CD4-positive, alpha-beta T cell (primary cell): ENCODE measurements at regions not wholly inside any gene's neighbourhood (a gene's known extent, or its start where the extent isn't known, plus 50 kb on each side); places are given as distances from the start of the nearest gene placed in this dataset.

Experiments used
- ATAC-seq: fragments of 200-7000 bp; cut with Tn5 transposase; one replicate; pipeline ENCODE4 v1.10.0; 2022; ENCODE audit warnings: mild to moderate bottlenecking; ENCODE audit not compliant: poor library complexity
- CTCF ChIA-PET: fragments of 350-600 bp; sonication (Branson Sonifier 250); formaldehyde crosslinking; loops from one replicate; lab custom pipeline; 2021; ENCODE audit warnings: antibody characterized with exemption, inconsistent platforms; lab: Charles Lee
- POLR2A ChIA-PET: fragments of 350-600 bp; sonication (Branson Sonifier 250); formaldehyde crosslinking; loops from one replicate; lab custom pipeline; 2021; ENCODE audit warnings: antibody characterized with exemption, inconsistent platforms; lab: Charles Lee
- DNase-seq, 14 experiments: peaks; one replicate each; pipeline ENCODE4 v3.0.0-alpha.2; 2013 to 2020; ENCODE audit warnings: mixed read lengths in 2 of 14
- H3K27ac ChIP-seq, 2 donors: one replicate each; pipeline versions ENCODE4 v1.5.1 to v1.7.0; 2013; ENCODE audit warnings: low read length in 2 of 2, low read depth in 1 of 2, mild to moderate bottlenecking in 1 of 2
- H3K27me3 ChIP-seq, 2 experiments: 1 replicate in 1 of 2; 2 replicates in 1 of 2; pipeline versions ENCODE4 v1.6.1 to v1.7.0; 2013; ENCODE audit warnings: low read length in 2 of 2, control low read depth in 1 of 2, mild to moderate bottlenecking in 1 of 2, moderate library complexity in 1 of 2; ENCODE audit not compliant: insufficient read depth in 2 of 2, control insufficient read depth in 1 of 2
- H3K36me3 ChIP-seq: one replicate; pipeline ENCODE4 v1.6.1; 2013; ENCODE audit warnings: low read length, control low read depth; ENCODE audit not compliant: insufficient read depth
- H3K4me1 ChIP-seq: one replicate; pipeline ENCODE4 v1.6.1; 2013; ENCODE audit warnings: low read length, control low read depth; ENCODE audit not compliant: insufficient read depth
- H3K4me3 ChIP-seq: one replicate; pipeline ENCODE4 v1.5.1; 2013; ENCODE audit warnings: mild to moderate bottlenecking, low read length, moderate library complexity
- H3K9me3 ChIP-seq, 2 experiments: 1 replicate in 1 of 2; 2 replicates in 1 of 2; pipeline versions ENCODE4 v1.6.1 to v1.7.0; 2013; ENCODE audit warnings: low read length in 2 of 2, mild to moderate bottlenecking in 2 of 2, control low read depth in 1 of 2, moderate library complexity in 1 of 2; ENCODE audit not compliant: control insufficient read depth in 1 of 2, insufficient read depth in 1 of 2
- H3K27ac Mint-ChIP-seq: one replicate; pipeline ENCODE4 v1.8.0; 2020; ENCODE audit warnings: mixed read lengths
- H3K27me3 Mint-ChIP-seq: one replicate; pipeline ENCODE4 v1.8.0; 2021; ENCODE audit warnings: mixed read lengths
- H3K36me3 Mint-ChIP-seq: one replicate; pipeline ENCODE4 v1.8.0; 2021; ENCODE audit warnings: low read depth, mixed read lengths
- H3K4me1 Mint-ChIP-seq: one replicate; pipeline ENCODE4 v1.8.0; 2021; ENCODE audit warnings: low read depth, mixed read lengths
- H3K4me3 Mint-ChIP-seq: one replicate; pipeline ENCODE4 v1.8.0; 2020; ENCODE audit warnings: mild to moderate bottlenecking, mixed read lengths
- H3K9me3 Mint-ChIP-seq: one replicate; pipeline ENCODE4 v1.8.0; 2020; ENCODE audit warnings: mixed read lengths
- CTCF ChIP-seq: fragments of 200-600 bp; IDR thresholded peaks from one replicate; pipeline ENCODE4 v1.8.0; 2022; ENCODE audit warnings: antibody characterized with exemption, mild to moderate bottlenecking
- intact Hi-C, 2 experiments: fragments of 100-400 bp; cut with DNase I in 1 of 2; cut with micrococcal nuclease in 1 of 2; formaldehyde crosslinking; loops; one replicate each; pipeline versions ENCODE4 v1.15.1 to v1.9.0; 2023 to 2025; cut with DNase I, micrococcal nuclease

GRCh38 chr15:96079041-96079440 is 251.5 kb upstream of the NR2F2 start:
- Histone ChIP-seq H3K4me1 (no peaks in the 10 kb centered on the region), H3K4me3 (no peak overlapping the region), H3K27me3 (no peaks in the 10 kb centered on the region), H3K9me3 (peaks cover 0 to 2% of the 10 kb centered on the region in 2 experiments), H3K27ac (no peak overlapping the region), H3K36me3 (no peaks in the 10 kb centered on the region)
- Mint-ChIP-seq H3K27me3 (peaks cover 13% of the 10 kb centered on the region), H3K4me3 (no peak overlapping the region), H3K27ac (no peak overlapping the region), H3K9me3 (no peaks in the 10 kb centered on the region), H3K36me3 (no peaks in the 10 kb centered on the region), H3K4me1 (no peaks in the 10 kb centered on the region)
- POLR2A ChIA-PET: no interaction called here
- DNase-seq (no peak), ATAC-seq (no peak)
- intact Hi-C loops: no loop called here
- CTCF ChIA-PET: no interaction called here
- no peak for TF ChIP-seq CTCF

- TF ChIP-seq CTCF: no peak
- no peak overlapping the region for H3K4me3 Mint-ChIP-seq
- H3K27me3 Mint-ChIP-seq: peaks cover 13% of the 10 kb centered on the region
- Histone ChIP-seq H3K4me1 (no peaks in the 10 kb centered on the region), H3K9me3 (peaks cover 0 to 6% of the 10 kb centered on the region in 2 experiments), H3K27ac (no peak overlapping the region), H3K4me3 (no peak overlapping the region), H3K27me3 (no peaks in the 10 kb centered on the region), H3K36me3 (no peaks in the 10 kb centered on the region)
- H3K27ac Mint-ChIP-seq: no peak overlapping the region
- intact Hi-C loops: no loop called here
- no peaks in the 10 kb centered on the region for H3K4me1 Mint-ChIP-seq
- ChIA-PET POLR2A (no interaction called here), CTCF (no interaction called here)
- H3K36me3 Mint-ChIP-seq: no peaks in the 10 kb centered on the region
- DNase-seq (no peak), ATAC-seq (no peak)
- H3K9me3 Mint-ChIP-seq: no peaks in the 10 kb centered on the region
These were observed 250.6 kb upstream of the NR2F2 start for GRCh38 chr15:96079882-96080281.

GRCh38 chr15:96086164-96086563 is 244.3 kb upstream of the NR2F2 start:
- ChIA-PET CTCF (no interaction called here), POLR2A (no interaction called here)
- H3K9me3 Mint-ChIP-seq: no peaks in the 10 kb centered on the region
- H3K4me3 ChIP-seq: no peak overlapping the region
- peaks cover 0 to 6% of the 10 kb centered on the region in 2 experiments for H3K9me3 ChIP-seq
- ATAC-seq (no peak), DNase-seq (no peak)
- H3K27ac Mint-ChIP-seq: no peak overlapping the region
- H3K4me3 Mint-ChIP-seq: no peak overlapping the region
- no peaks in the 10 kb centered on the region for H3K36me3 Mint-ChIP-seq
- peaks cover 10% of the 10 kb centered on the region for H3K27me3 Mint-ChIP-seq
- H3K36me3 ChIP-seq: no peaks in the 10 kb centered on the region
- intact Hi-C loops: no loop called here
- no peaks in the 10 kb centered on the region for H3K4me1 ChIP-seq
- no peaks in the 10 kb centered on the region for H3K4me1 Mint-ChIP-seq
- no peak for TF ChIP-seq CTCF
- H3K27ac ChIP-seq: no peak overlapping the region
- no peaks in the 10 kb centered on the region for H3K27me3 ChIP-seq
